ENCODE measurements at regions not wholly inside any gene's neighbourhood (a gene's known extent, or its start where the extent isn't known, plus 50 kb on each side); places are given as distances from the start of the nearest gene placed in this dataset.

- H3K36me3 ChIP-seq (ENCODE audit: insufficient read depth): no peaks in the 10 kb centered on the region
- H4K20me1 ChIP-seq (replicated peaks; ENCODE audit: insufficient read depth): no peaks in the 10 kb centered on the region
- no peak overlapping the region for H3K4me3 Mint-ChIP-seq
- no peak overlapping the region for H3K27ac Mint-ChIP-seq
- H3K27ac ChIP-seq (ENCODE audit: low read depth): no peak overlapping the region
- H3K4me1 Mint-ChIP-seq: no peaks in the 10 kb centered on the region
- no peak overlapping the region for H3K4me3 ChIP-seq
- TF ChIP-seq, protein P1, sequence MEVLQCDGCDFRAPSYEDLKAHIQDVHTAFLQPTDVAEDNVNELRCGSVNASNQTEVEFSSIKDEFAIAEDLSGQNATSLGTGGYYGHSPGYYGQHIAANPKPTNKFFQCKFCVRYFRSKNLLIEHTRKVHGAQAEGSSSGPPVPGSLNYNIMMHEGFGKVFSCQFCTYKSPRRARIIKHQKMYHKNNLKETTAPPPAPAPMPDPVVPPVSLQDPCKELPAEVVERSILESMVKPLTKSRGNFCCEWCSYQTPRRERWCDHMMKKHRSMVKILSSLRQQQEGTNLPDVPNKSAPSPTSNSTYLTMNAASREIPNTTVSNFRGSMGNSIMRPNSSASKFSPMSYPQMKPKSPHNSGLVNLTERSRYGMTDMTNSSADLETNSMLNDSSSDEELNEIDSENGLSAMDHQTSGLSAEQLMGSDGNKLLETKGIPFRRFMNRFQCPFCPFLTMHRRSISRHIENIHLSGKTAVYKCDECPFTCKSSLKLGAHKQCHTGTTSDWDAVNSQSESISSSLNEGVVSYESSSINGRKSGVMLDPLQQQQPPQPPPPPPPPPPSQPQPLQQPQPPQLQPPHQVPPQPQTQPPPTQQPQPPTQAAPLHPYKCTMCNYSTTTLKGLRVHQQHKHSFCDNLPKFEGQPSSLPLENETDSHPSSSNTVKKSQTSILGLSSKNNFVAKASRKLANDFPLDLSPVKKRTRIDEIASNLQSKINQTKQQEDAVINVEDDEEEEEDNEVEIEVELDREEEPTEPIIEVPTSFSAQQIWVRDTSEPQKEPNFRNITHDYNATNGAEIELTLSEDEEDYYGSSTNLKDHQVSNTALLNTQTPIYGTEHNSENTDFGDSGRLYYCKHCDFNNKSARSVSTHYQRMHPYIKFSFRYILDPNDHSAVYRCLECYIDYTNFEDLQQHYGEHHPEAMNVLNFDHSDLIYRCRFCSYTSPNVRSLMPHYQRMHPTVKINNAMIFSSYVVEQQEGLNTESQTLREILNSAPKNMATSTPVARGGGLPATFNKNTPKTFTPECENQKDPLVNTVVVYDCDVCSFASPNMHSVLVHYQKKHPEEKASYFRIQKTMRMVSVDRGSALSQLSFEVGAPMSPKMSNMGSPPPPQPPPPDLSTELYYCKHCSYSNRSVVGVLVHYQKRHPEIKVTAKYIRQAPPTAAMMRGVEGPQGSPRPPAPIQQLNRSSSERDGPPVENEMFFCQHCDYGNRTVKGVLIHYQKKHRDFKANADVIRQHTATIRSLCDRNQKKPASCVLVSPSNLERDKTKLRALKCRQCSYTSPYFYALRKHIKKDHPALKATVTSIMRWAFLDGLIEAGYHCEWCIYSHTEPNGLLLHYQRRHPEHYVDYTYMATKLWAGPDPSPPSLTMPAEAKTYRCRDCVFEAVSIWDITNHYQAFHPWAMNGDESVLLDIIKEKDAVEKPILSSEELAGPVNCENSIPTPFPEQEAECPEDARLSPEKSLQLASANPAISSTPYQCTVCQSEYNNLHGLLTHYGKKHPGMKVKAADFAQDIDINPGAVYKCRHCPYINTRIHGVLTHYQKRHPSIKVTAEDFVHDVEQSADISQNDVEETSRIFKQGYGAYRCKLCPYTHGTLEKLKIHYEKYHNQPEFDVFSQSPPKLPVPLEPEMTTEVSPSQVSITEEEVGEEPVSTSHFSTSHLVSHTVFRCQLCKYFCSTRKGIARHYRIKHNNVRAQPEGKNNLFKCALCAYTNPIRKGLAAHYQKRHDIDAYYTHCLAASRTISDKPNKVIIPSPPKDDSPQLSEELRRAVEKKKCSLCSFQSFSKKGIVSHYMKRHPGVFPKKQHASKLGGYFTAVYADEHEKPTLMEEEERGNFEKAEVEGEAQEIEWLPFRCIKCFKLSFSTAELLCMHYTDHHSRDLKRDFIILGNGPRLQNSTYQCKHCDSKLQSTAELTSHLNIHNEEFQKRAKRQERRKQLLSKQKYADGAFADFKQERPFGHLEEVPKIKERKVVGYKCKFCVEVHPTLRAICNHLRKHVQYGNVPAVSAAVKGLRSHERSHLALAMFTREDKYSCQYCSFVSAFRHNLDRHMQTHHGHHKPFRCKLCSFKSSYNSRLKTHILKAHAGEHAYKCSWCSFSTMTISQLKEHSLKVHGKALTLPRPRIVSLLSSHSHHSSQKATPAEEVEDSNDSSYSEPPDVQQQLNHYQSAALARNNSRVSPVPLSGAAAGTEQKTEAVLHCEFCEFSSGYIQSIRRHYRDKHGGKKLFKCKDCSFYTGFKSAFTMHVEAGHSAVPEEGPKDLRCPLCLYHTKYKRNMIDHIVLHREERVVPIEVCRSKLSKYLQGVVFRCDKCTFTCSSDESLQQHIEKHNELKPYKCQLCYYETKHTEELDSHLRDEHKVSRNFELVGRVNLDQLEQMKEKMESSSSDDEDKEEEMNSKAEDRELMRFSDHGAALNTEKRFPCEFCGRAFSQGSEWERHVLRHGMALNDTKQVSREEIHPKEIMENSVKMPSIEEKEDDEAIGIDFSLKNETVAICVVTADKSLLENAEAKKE (CRISPR knock-in tag; IDR thresholded peaks at IDR 0.05): no peak
- TF ChIP-seq, protein P2, sequence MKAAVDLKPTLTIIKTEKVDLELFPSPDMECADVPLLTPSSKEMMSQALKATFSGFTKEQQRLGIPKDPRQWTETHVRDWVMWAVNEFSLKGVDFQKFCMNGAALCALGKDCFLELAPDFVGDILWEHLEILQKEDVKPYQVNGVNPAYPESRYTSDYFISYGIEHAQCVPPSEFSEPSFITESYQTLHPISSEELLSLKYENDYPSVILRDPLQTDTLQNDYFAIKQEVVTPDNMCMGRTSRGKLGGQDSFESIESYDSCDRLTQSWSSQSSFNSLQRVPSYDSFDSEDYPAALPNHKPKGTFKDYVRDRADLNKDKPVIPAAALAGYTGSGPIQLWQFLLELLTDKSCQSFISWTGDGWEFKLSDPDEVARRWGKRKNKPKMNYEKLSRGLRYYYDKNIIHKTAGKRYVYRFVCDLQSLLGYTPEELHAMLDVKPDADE (IDR thresholded peaks at IDR 0.05): no peak
- TF ChIP-seq STAT1 (IDR thresholded peaks at IDR 0.05; ENCODE audit: unreplicated experiment) (no peak), POLR2AphosphoS5 (IDR thresholded peaks at IDR 0.05; ENCODE audit: low read depth) (no peak), ZNF331 (CRISPR knock-in tag; IDR thresholded peaks at IDR 0.05; ENCODE audit: low read depth) (no peak), REST (IDR thresholded peaks at IDR 0.05; ENCODE audit: unreplicated experiment) (no peak)
- no peaks in the 10 kb centered on the region for H3F3A ChIP-seq (replicated peaks; ENCODE audit: low read depth)
- H3K4me1 ChIP-seq (ENCODE audit: insufficient read depth): no peaks in the 10 kb centered on the region
- H2AFZ ChIP-seq: no peak overlapping the region
- no peaks in the 10 kb centered on the region for H3K36me3 Mint-ChIP-seq (ENCODE audit: low read depth)
- peaks cover 16% of the 10 kb centered on the region; the same call in 1 of the 2 replicates for H3K9me2 ChIP-seq (ENCODE audit: insufficient read depth)
- H3K27me3 Mint-ChIP-seq (ENCODE audit: insufficient read depth, low read depth, poor library complexity): peaks cover 2% of the 10 kb centered on the region
- H3K27me3 ChIP-seq (ENCODE audit: insufficient read depth): no peaks in the 10 kb centered on the region
- no peak overlapping the region for H3K4me2 ChIP-seq
- no peaks in the 10 kb centered on the region for H3K9me3 Mint-ChIP-seq
- ATAC-seq (no peak), DNase-seq (ENCODE audit: low spot score) (no peak)
- no peaks in the 10 kb centered on the region for H3K79me2 ChIP-seq (replicated peaks; ENCODE audit: insufficient read depth)
Measured at GRCh38 chr1:34279971-34280370, 103.3 kb downstream of the C1orf94 start.

Data from GM23338 (cell line).